Fibroblast of lung (primary cell): ENCODE measurements at regions not wholly inside any gene's neighbourhood (a gene's known extent, or its start where the extent isn't known, plus 50 kb on each side); places are given as distances from the start of the nearest gene placed in this dataset.

Source experiments
- EZH2 ChIP-seq: IDR thresholded peaks from 2 replicates; pipeline ENCODE4 v1.5.1; 2012; ENCODE audit warnings: low read length, control low read depth, mild to moderate bottlenecking; ENCODE audit errors: missing control alignments
- TF ChIP-seq, protein P1 (sequence below), 2 donors: IDR thresholded peaks in 1 of 2; conservative IDR thresholded peaks in 1 of 2; 1 replicate in 1 of 2; 2 replicates in 1 of 2; pipeline ENCODE4 v1.5.1; 2011 to 2012; ENCODE audit warnings: low read length in 2 of 2, control low read depth in 1 of 2, inconsistent platforms in 1 of 2, low read depth in 1 of 2, mild to moderate bottlenecking in 1 of 2

DNA sequence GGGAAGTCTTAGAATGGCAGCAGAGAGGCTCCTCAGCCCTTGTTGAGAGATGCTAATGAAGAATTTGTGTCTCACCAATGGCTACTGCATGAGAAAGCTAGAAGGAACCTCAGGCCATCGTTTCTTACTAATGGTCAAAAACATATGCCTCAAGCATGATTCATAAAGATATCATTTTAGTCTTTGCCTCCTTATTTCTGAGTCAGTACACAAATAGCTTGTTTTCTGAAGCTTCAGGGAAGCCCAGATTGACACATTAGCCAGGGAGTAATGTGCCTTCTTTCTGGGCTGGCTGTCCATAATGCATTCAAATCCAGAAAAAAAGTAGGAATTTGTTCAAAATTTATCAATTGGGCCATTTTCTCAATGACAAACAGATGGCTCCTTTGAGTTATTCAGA is 169.4 kb upstream of the ZBED5 start:
- TF ChIP-seq, protein P1, sequence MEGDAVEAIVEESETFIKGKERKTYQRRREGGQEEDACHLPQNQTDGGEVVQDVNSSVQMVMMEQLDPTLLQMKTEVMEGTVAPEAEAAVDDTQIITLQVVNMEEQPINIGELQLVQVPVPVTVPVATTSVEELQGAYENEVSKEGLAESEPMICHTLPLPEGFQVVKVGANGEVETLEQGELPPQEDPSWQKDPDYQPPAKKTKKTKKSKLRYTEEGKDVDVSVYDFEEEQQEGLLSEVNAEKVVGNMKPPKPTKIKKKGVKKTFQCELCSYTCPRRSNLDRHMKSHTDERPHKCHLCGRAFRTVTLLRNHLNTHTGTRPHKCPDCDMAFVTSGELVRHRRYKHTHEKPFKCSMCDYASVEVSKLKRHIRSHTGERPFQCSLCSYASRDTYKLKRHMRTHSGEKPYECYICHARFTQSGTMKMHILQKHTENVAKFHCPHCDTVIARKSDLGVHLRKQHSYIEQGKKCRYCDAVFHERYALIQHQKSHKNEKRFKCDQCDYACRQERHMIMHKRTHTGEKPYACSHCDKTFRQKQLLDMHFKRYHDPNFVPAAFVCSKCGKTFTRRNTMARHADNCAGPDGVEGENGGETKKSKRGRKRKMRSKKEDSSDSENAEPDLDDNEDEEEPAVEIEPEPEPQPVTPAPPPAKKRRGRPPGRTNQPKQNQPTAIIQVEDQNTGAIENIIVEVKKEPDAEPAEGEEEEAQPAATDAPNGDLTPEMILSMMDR (conservative IDR thresholded peaks at IDR 0.05 in 1 of 2, IDR thresholded peaks at IDR 0.05 in 1 of 2; ENCODE audit: low read depth in 1 of 2, low read length in 2 of 2): no peak
- TF ChIP-seq EZH2: no peak
